ENCODE measurements at regions not wholly inside any gene's neighbourhood (a gene's known extent, or its start where the extent isn't known, plus 50 kb on each side); places are given as distances from the start of the nearest gene placed in this dataset.
"Not testable (repeated sequence)": the region's sequence is repeated elsewhere in the genome, so short reads cannot be mapped to it uniquely, and the experiment has no call there.

- no peak for DNase-seq
Observed at GRCh38 chr4:125262502-125262901, 52.3 kb upstream of the FAT4 start.

GRCh38 chr4:125262079-125262478 lies 52.7 kb upstream of the FAT4 start:
- DNase-seq: no peak

- no peak for DNase-seq
Observed at GRCh38 chr4:125254106-125254505, 60.6 kb upstream of the FAT4 start.

DNA sequence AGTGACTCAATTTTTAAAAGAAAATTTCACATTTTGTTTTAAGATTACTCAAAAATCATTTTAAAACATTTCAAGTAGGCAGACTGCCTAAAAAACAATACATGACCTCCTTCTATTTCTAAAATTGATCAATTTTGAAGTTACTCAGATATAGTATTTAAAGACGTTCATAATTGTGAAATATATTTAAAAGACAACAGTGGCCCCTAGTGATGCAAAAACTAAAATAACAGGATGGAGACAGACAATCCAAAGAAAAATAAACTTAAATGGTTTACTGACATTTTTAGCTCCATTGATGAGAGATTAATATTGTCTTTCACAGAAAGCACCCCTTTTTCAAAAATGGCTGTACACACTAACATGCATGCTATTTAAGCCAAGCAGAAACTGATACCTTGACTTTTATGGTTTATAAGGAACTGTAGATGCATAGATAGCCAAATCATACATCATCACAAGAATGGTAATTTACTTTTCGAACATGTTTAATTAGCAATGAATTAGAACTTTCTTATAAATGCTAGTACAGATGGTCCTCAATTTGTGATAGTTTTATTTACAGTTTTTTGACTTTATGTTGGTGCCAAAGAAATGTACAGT lies 69.8 kb upstream of the FAT4 start:
- DNase-seq: no peak

GRCh38 chr4:125243789-125244397 lies 70.9 kb upstream of the FAT4 start:
- DNase-seq: no peak

DNA sequence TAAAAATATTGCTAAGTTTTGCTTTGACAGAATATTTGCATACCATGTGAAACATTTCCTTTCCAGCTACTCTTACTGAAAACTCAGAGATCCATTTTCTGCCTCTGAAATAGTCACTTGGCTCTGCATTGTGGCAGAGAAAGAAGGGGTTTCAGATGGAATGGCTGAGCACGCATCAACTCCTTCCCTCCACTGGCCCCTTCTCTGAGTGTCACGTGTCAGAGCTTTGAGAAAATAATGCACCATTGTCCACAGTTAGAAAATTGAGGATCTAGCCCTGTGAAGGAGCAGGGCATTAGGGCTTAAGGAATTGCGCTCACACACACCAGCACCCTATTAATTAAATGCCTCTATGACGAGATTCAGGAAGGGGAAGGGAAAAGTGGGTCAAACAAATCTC lies 78.8 kb upstream of the FAT4 start:
- DNase-seq: no peak

DNA sequence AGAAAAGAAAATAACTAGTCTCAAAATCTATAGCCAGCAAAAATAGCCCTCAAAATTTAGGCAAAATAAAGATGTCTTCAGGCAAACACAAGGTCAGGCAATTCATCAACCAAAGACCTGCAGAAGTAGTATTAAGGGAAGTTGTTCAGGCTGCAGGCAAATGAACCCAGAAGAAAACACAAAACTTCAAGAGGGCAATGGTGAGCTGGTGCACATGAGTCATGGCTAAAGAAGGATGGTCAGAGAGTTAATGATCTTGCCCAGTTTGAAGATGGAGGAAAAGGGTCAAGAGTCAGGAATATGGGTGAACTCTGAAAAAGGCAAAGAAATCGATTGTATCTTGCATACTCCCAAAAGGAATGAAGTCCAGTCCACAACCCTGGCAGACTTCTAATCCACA lies 83.1 kb upstream of the FAT4 start:
- no peak for DNase-seq

GRCh38 chr4:125229596-125230058 lies 85.1 kb upstream of the FAT4 start:
- no peak for DNase-seq

- no peak for DNase-seq
Observed at GRCh38 chr4:125225806-125226205, 88.9 kb upstream of the FAT4 start.

DNA sequence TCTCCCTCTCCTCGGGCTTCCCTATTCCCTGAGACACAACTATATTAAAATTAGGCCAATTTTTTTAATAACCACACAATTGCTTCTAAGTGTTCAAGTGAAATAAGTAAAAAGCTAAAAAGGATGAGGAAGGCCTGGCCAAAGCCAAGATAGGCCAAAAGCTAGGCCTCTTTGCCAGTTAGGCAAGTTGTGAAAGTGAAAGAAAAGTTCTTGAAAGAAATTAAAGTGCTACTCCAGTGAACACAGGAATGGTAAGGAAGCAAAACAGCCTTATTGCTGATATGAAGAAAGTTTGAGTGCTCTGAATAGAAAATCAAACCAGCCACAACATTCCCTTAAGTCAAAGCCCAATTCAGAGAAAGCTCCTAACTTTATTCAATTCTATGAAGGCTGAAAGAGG lies 114.2 kb upstream of the FAT4 start:
- DNase-seq: no peak

DNA sequence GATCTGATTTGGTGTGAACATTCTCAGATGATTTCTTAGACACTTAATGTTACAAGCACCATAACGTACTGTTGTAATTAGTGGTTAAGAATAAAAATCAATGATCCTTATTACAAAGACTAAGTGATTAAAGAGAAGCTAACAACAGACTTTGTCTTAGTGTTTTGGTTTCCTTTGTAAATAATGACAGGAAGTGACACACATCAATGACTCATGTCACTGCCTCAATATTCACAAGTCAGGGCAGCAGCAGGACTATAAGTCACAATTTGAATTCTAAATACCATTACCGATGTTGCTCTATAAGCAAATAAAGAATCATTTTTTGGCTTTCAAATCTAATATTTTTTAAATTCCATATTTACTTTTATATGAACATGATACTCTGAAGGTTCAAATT lies 115.8 kb upstream of the FAT4 start:
- DNase-seq: no peak

- not testable (repeated sequence) for DNase-seq
Observed at GRCh38 chr4:125191874-125192459, 122.8 kb upstream of the FAT4 start.

- DNase-seq: no peak
Observed at GRCh38 chr4:125191232-125191631, 123.5 kb upstream of the FAT4 start.

- DNase-seq: no peak
Observed at GRCh38 chr4:125187226-125188176, 127.3 kb upstream of the FAT4 start.

DNA sequence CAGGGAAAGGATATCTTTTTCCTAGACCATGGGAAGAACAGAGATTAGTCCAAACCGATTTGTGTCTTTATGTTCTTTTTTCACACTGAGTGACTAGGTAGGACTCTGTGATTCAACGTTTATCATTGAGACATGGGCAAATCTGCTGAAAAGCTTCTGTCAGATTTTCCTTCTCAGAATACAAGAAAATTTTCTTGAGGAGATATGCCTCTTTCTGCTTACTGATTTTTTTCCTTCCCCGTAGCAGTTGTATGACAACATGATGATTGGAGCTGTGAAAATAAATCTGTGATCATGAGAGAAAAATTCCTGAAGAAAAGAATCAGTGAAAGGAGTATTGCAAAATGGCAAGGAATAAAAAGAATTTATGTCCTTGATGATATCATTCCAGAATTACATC lies 130.6 kb upstream of the FAT4 start:
- DNase-seq: no peak

- DNase-seq: no peak
Observed at GRCh38 chr4:125181804-125182203, 133.0 kb upstream of the FAT4 start.

GRCh38 chr4:125179727-125180126 lies 135.0 kb upstream of the FAT4 start:
- DNase-seq: no peak

DNA sequence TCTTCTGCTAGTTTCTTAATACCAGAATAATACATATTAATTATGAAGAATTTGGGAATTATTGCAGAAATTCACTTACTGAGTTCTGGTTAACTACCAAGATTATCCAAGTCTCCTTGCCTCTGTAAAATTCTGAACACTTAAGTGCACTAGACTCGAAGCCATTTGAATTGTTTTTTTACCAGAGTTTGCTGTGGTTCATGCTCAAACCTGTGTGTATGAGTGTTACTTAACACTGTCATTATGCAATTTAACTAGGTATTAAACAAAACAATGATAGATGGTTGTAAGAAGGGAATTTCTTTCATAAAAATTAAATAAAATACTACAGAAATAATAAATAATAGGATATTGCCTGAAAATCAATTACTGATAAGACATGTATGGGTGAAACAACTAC lies 145.6 kb upstream of the FAT4 start:
- DNase-seq: no peak

- no peak for DNase-seq
Observed at GRCh38 chr4:125168531-125168930, 146.2 kb upstream of the FAT4 start.

- DNase-seq: not testable (repeated sequence)
Observed at GRCh38 chr4:125166012-125166411, 148.7 kb upstream of the FAT4 start.

DNA sequence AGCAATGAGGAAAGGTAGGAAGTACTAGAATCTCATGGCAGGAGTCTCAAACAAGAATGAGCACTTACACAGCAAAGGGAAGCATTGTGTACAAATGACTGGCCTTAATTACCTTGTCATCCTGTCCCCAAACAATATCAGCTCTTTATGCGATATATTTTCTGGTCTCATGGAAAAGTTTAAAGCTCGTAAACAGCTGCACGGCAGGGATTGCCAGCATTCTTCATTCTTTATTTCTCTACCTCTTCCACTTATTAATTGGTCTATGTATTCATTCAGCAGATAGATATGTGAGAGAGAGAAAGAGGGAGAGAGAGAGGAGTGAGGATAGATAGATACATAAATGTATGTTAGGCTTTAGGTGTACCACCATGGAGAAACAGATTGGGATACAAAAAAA lies 155.8 kb upstream of the FAT4 start:
- no peak for DNase-seq

DNA sequence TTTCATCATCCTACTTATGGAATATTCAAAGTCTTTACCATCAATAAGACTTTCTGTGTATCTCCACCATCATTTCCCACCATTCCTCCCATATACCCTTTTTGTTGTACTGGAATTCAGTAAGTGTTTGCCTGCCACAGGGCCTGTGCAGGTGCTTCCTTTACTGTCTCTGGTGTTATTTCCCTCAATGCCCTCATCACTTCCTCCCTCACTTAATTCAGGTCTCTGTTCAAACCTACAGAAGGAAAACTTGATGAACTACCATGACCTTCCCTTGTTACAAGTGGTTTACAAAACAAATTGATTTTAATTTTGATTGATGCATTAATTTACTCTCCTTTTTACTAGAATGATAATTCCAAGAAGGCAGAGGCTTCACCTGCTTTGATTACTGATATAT lies 159.5 kb upstream of the FAT4 start:
- DNase-seq: no peak

- no peak for DNase-seq
Observed at GRCh38 chr4:125140966-125141495, 173.7 kb upstream of the FAT4 start.

Measured in NCI-H524 treated with DMSO at 0.1 percent for 48 hours (cell line).